Sigmoid colon (tissue), 4 donors: ENCODE measurements at regions not wholly inside any gene's neighbourhood (a gene's known extent, or its start where the extent isn't known, plus 50 kb on each side); places are given as distances from the start of the nearest gene placed in this dataset.

Source experiments
- CTCF ChIP-seq, 4 experiments: fragments of 450-650 bp in 3 of 4; fragments of 200-600 bp in 1 of 4; IDR thresholded peaks; one replicate each; pipeline ENCODE4 v1.5.1; 2016 to 2019; ENCODE audit warnings: antibody characterized with exemption in 4 of 4, mild to moderate bottlenecking in 3 of 4, moderate library complexity in 2 of 4
- EP300 ChIP-seq, 4 donors: sonication (generic); formaldehyde crosslinking; IDR thresholded peaks; one replicate each; pipeline ENCODE4 v1.6.1; 2017; ENCODE audit warnings: antibody characterized with exemption in 4 of 4
- POLR2A ChIP-seq, 2 donors: fragments of 450-650 bp; IDR thresholded peaks; one replicate each; pipeline ENCODE4 v1.6.1; 2016; ENCODE audit warnings: antibody characterized with exemption in 2 of 2, mild to moderate bottlenecking in 2 of 2, moderate library complexity in 2 of 2
- POLR2AphosphoS5 ChIP-seq, 4 donors: sonication (generic); formaldehyde crosslinking; IDR thresholded peaks; one replicate each; pipeline ENCODE4 v1.6.1; 2017; ENCODE audit warnings: antibody characterized with exemption in 4 of 4

DNA sequence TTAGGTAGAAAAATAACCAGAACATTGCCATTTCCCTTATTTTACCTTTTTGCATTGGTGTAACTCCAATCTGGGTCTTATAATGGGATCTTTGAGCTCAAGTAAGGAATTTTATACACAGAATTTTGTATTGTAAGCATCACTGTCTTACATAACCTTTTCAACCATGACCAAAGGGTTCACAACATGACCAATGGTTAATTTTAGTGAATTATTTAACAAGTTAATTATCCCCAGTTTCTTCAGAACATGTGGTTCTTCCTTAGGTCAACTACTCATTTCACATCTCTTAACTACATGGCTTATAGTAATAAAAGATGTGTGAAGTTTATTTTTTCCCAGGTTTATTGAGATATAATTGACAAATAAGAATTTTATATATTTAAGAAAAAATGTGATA is 74.2 kb upstream of the RHOBTB1 start:
- no peak for TF ChIP-seq CTCF (IDR thresholded peaks at IDR 0.05)
- no peak for TF ChIP-seq POLR2AphosphoS5 (IDR thresholded peaks at IDR 0.05)
- no peak for TF ChIP-seq POLR2A (IDR thresholded peaks at IDR 0.05)
- no peak for TF ChIP-seq EP300 (IDR thresholded peaks at IDR 0.05)
